Mammary epithelial cell (primary cell): ENCODE measurements at regions not wholly inside any gene's neighbourhood (a gene's known extent, or its start where the extent isn't known, plus 50 kb on each side); places are given as distances from the start of the nearest gene placed in this dataset.

Source experiments
- CTCF ChIP-seq, 2 donors: IDR thresholded peaks in 1 of 2; conservative IDR thresholded peaks in 1 of 2; 2 replicates each; pipeline ENCODE4 v1.5.1; 2011 to 2012; ENCODE audit warnings: inconsistent platforms in 2 of 2, low read length in 2 of 2, mild to moderate bottlenecking in 2 of 2, control low read depth in 1 of 2, low read depth in 1 of 2; ENCODE audit not compliant: insufficient read depth in 1 of 2; ENCODE audit errors: extremely low read depth in 1 of 2
- EZH2 ChIP-seq: IDR thresholded peaks from 2 replicates; pipeline ENCODE4 v1.6.1; 2012; ENCODE audit warnings: low read length, inconsistent platforms, borderline replicate concordance

- TF ChIP-seq CTCF (conservative IDR thresholded peaks at IDR 0.05 in 1 of 2, IDR thresholded peaks at IDR 0.05 in 1 of 2; ENCODE audit: extremely low read depth in 1 of 2, insufficient read depth in 1 of 2, low read depth in 1 of 2, low read length in 2 of 2) (no peak), EZH2 (no peak)
Measured at GRCh38 chr12:91769736-91770135, 375.9 kb downstream of the BTG1 start.
